Omental fat pad (tissue), 3 donors: ENCODE measurements at regions not wholly inside any gene's neighbourhood (a gene's known extent, or its start where the extent isn't known, plus 50 kb on each side); places are given as distances from the start of the nearest gene placed in this dataset.

ENCODE experiments used
- ATAC-seq: fragments of 150-250 bp; one replicate; pipeline ENCODE4 v1.9.1; 2016; ENCODE audit warnings: mild to moderate bottlenecking, moderate library complexity; ENCODE audit not compliant: low FRiP score
- DNase-seq: peaks from one replicate; pipeline ENCODE4 v3.0.0-alpha.2; 2019; ENCODE audit warnings: low spot score
- TF ChIP-seq, protein P1 (sequence below), 3 donors: fragments of 450-650 bp; IDR thresholded peaks; one replicate each; pipeline ENCODE4 v1.5.1; 2016 to 2017; ENCODE audit warnings: antibody characterized with exemption in 3 of 3, mild to moderate bottlenecking in 3 of 3, moderate library complexity in 2 of 3

DNA sequence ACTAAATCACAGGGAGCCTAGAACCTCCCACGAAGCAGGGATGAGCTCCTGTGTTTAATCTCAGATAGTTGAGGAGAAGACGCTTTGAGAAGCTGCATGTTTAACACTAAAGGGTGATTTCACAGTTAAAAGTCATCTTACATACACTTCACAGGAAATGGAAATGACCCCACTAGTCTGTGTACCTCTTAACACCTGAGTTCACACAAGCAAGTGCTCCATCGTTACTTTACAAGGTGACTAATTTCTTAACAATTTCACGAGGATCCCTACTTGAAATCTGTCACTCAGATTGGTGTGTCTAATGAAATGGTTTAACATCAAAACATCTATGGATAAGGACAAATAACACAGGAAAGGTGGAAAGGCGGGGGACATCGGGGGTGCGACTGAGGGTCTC is 93.8 kb upstream of the RPS6KA2 start:
- ATAC-seq (no peak), DNase-seq (no peak)
- TF ChIP-seq, protein P1, sequence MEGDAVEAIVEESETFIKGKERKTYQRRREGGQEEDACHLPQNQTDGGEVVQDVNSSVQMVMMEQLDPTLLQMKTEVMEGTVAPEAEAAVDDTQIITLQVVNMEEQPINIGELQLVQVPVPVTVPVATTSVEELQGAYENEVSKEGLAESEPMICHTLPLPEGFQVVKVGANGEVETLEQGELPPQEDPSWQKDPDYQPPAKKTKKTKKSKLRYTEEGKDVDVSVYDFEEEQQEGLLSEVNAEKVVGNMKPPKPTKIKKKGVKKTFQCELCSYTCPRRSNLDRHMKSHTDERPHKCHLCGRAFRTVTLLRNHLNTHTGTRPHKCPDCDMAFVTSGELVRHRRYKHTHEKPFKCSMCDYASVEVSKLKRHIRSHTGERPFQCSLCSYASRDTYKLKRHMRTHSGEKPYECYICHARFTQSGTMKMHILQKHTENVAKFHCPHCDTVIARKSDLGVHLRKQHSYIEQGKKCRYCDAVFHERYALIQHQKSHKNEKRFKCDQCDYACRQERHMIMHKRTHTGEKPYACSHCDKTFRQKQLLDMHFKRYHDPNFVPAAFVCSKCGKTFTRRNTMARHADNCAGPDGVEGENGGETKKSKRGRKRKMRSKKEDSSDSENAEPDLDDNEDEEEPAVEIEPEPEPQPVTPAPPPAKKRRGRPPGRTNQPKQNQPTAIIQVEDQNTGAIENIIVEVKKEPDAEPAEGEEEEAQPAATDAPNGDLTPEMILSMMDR (IDR thresholded peaks at IDR 0.05), result no peak

DNA sequence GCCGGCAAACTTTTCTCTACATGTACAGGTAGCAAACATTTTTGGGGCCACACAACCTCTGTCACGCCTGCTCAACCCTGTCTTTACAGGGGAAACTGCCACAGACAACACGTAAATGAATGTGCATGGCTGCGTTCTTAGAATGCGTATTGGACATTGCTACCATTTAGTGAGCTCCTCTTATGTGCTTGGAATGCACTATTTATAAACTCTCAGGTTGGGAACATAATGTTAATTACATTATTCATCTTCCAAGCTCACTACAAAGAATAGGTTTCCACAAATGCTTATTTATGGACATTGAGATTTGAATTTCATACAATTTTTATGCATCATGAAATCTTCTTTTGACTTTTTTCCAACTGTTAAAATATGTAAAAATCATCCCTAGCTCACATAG is 92.0 kb upstream of the RPS6KA2 start:
- DNase-seq (no peak), ATAC-seq (no peak)
- TF ChIP-seq, protein P1 (IDR thresholded peaks at IDR 0.05), result no peak

DNA sequence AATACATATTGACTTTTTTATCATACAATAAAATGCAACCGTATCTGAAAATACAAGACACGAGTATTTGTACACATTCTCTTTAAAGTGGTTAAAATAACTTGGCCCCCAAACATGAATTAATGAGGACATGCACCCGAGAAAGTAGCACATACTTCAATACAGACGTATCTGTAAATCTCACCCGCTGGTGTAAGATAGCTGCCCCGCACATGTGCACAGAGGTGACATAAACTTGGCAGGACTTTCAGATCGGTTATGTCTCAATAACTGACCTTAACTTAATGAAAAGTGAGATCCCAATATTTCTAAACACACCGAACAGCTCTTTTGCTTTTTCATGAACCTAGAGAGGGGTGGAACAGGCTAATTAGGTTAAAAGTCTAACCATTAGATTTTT is 91.5 kb upstream of the RPS6KA2 start:
- DNase-seq (no peak), ATAC-seq (no peak)
- TF ChIP-seq, protein P1 (IDR thresholded peaks at IDR 0.05), result no peak

DNA sequence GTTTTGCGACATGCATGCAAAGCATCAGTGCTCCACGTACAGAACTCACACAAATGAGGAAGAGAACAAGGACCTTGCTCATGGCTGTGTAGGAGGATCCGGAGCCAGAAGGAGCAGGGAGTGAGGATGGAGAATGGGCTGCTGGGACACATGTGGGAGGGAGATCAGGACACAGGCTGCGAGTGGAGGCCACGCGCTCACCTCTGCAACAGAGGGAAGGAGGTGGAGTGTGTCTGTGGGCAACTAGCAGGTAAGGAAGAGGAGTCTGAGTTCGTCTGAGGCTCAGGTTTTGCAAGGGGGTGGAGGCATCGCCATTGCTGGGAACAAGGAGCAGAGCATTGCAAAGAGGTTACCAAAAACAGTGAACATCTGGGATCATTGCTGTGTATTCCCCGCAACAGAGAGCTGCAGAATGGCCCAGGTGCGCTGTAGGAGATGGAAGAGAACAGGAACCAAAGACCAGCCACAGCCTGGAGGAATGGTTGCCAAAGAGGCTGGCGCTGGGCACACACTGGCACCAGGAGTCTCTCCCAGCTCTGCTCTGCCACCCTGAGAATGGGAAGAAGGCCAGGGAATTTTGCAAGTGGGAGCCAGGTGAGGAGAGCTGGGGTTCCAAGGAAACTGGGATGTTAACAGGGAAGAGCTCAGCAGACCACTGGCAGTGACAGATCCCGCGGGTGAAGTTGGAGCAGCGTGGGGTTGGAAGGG is 90.0 kb upstream of the RPS6KA2 start:
- no peak for DNase-seq
- ATAC-seq, result no peak
- TF ChIP-seq, protein P1 (IDR thresholded peaks at IDR 0.05), result no peak

DNA sequence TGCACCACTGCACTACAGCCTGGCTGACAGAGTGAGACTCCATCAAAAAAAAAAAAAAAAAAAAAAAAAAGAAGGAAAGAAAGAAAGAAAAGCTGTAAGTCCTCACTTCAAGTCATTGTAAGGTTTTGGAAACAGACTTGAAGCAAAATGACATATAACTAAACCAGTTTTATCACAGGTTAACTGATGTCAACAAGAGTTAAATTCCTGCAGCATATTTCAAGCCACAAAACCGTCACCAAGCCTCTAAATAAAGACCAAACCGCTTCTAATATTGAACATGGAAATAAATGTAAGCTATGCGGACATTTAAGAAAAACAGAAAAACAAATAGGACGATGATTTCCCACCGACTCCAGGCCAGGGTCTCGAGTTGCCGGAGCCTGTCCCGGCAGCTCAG is 88.9 kb upstream of the RPS6KA2 start:
- ATAC-seq (no peak), DNase-seq (no peak)
- TF ChIP-seq, protein P1 (IDR thresholded peaks at IDR 0.05), result no peak

DNA sequence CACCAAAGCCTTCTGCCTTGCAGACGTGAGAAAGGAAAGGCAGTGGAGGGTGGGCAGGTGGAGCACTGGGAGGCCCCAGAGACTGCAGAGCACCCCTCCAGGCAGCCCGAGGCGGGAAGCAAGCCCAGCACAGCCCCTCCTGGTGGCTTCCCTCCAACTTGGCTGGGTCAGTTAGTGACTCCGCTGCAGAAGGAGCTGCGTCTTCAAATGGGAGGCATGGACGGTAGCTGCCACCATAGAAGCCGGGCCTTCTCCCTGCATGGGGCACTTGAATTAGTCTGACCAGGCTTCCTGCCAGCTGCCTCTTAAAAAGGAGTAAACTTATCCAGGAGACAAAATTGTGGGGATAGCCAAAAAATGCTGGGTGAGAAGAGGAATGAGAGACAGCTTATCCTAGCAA is 88.0 kb upstream of the RPS6KA2 start:
- DNase-seq (no peak), ATAC-seq (no peak)
- TF ChIP-seq, protein P1 (IDR thresholded peaks at IDR 0.05), result no peak

DNA sequence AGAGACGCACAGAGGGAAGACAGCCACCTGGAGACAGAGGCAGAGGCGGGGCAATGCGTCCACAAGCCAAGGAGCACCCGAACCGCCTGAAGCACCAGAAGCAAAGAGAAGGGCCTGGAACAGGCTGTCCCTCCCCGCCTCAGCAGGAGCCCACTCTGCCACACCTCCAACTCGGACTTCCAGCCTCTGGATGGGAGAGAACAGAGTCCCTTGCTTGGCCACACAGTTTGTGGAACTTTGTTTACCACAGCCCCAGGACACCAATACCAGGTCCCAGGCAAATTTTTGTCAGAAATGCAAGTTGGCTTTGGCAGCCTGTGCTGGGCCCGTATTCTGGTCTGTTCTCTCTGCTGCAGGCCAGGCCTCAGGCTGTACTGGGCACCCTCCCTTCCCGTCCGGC is 87.5 kb upstream of the RPS6KA2 start:
- TF ChIP-seq, protein P1 (IDR thresholded peaks at IDR 0.05), result no peak
- DNase-seq (no peak), ATAC-seq (no peak)
